ENCODE measurements at regions not wholly inside any gene's neighbourhood (a gene's known extent, or its start where the extent isn't known, plus 50 kb on each side); places are given as distances from the start of the nearest gene placed in this dataset.

GRCh38 chr3:124513610-124513997 is 216.6 kb upstream of the UMPS start:
- peak in 1 of 2 donors; percentile 13 for DNase-seq
- no peak overlapping the region for H3K4me3 ChIP-seq
- H3K36me3 ChIP-seq, result no peaks in the 10 kb centered on the region
- H3K27me3 ChIP-seq, result no peaks in the 10 kb centered on the region
- TF ChIP-seq POLR2AphosphoS5 (IDR thresholded peaks at IDR 0.05) (no peak), EP300 (IDR thresholded peaks at IDR 0.05) (no peak), POLR2A (IDR thresholded peaks at IDR 0.05) (no peak), CTCF (IDR thresholded peaks at IDR 0.05) (no peak)
- no peaks in the 10 kb centered on the region for H3K9me3 ChIP-seq
- intact Hi-C loops (cut with DNase I; ENCODE audit: low total_unique reads), result no loop called here
- peak overlapping the region in 1 of 5 donors; percentile 10 for H3K27ac ChIP-seq
- peaks cover 0 to 26% (median 11%) of the 10 kb centered on the region in 4 donors for H3K4me1 ChIP-seq
- WGBS, 5 donors, result 62 to 89% (median 70%) methylated on average over 4 of the region's 4 CpGs

- intact Hi-C loops (cut with DNase I; ENCODE audit: low total_unique reads), result no loop called here
These were observed 215.6 kb upstream of the UMPS start for GRCh38 chr3:124514683-124515082.

GRCh38 chr3:124516333-124516732 is 213.9 kb upstream of the UMPS start:
- Histone ChIP-seq H3K27ac (no peak overlapping the region), H3K4me3 (no peak overlapping the region), H3K4me1 (peaks cover under 1 to 35% (median 16%) of the 10 kb centered on the region in 4 donors), H3K36me3 (no peaks in the 10 kb centered on the region), H3K9me3 (no peaks in the 10 kb centered on the region), H3K27me3 (no peaks in the 10 kb centered on the region)
- 72 to 94% (median 90%) methylated on average over 1 of the region's 1 CpG for WGBS, 5 donors
- DNase-seq, result no peak
- intact Hi-C loops (cut with DNase I; ENCODE audit: low total_unique reads), result no loop called here
- TF ChIP-seq POLR2AphosphoS5 (IDR thresholded peaks at IDR 0.05), result no peak
- no peak for TF ChIP-seq EP300 (IDR thresholded peaks at IDR 0.05)
- TF ChIP-seq POLR2A (IDR thresholded peaks at IDR 0.05), result no peak
- no peak for TF ChIP-seq CTCF (IDR thresholded peaks at IDR 0.05)

More at GRCh38 chr3:124514683-124515082, 215.6 kb upstream of the UMPS start:
- H3K4me1 ChIP-seq, result peaks cover 0 to 26% (median 11%) of the 10 kb centered on the region in 4 donors
- DNase-seq, result no peak
- 66 to 86% (median 71%) methylated on average over 2 of the region's 2 CpGs for WGBS, 5 donors
- no peaks in the 10 kb centered on the region for H3K27me3 ChIP-seq
- H3K9me3 ChIP-seq, result no peaks in the 10 kb centered on the region
- H3K27ac ChIP-seq, result no peak overlapping the region
- H3K4me3 ChIP-seq, result no peak overlapping the region
- no peak for TF ChIP-seq CTCF (IDR thresholded peaks at IDR 0.05)
- TF ChIP-seq EP300 (IDR thresholded peaks at IDR 0.05), result no peak
- no peak for TF ChIP-seq POLR2A (IDR thresholded peaks at IDR 0.05)
- no peak for TF ChIP-seq POLR2AphosphoS5 (IDR thresholded peaks at IDR 0.05)
- no peaks in the 10 kb centered on the region for H3K36me3 ChIP-seq

- Histone ChIP-seq H3K36me3 (no peaks in the 10 kb centered on the region), H3K4me3 (no peak overlapping the region), H3K27me3 (no peaks in the 10 kb centered on the region), H3K27ac (no peak overlapping the region), H3K4me1 (peaks cover 5 to 36% (median 18%) of the 10 kb centered on the region in 4 donors), H3K9me3 (no peaks in the 10 kb centered on the region)
- intact Hi-C loops (cut with DNase I; ENCODE audit: low total_unique reads), result no loop called here
- WGBS, 5 donors, result 58 to 76% (median 69%) methylated on average over 2 of the region's 2 CpGs
- TF ChIP-seq POLR2AphosphoS5 (IDR thresholded peaks at IDR 0.05), result no peak
- TF ChIP-seq CTCF (IDR thresholded peaks at IDR 0.05), result no peak
- TF ChIP-seq POLR2A (IDR thresholded peaks at IDR 0.05), result no peak
- TF ChIP-seq EP300 (IDR thresholded peaks at IDR 0.05), result no peak
- DNase-seq, result peak in 1 of 2 donors; percentile 20
These were observed 212.9 kb upstream of the UMPS start for GRCh38 chr3:124517306-124517705.

Measured in stomach (tissue), 8 donors.